Hematopoietic multipotent progenitor cell treated with erythropoietin and hydrocortisone succinate and interleukin-3 and kit ligand, for 15 days (in vitro differentiated cells): ENCODE measurements at regions not wholly inside any gene's neighbourhood (a gene's known extent, or its start where the extent isn't known, plus 50 kb on each side); places are given as distances from the start of the nearest gene placed in this dataset.
"Not testable (repeated sequence)": the region's sequence is repeated elsewhere in the genome, so short reads cannot be mapped to it uniquely, and the experiment has no call there.

Experiments used
- DNase-seq: peaks from one replicate; pipeline ENCODE4 v3.0.0-alpha.2; 2015; ENCODE audit warnings: low spot score

- DNase-seq, result no peak
These were observed 1084.8 kb upstream of the CITED2 start for GRCh38 chr6:140459209-140459608.

GRCh38 chr6:140446241-140446640, 1071.8 kb upstream of the CITED2 start:
- no peak for DNase-seq

- DNase-seq, result no peak
These were observed 1071.1 kb upstream of the CITED2 start for GRCh38 chr6:140445474-140446004.

- DNase-seq, result not testable (repeated sequence)
These were observed 1068.7 kb upstream of the CITED2 start for GRCh38 chr6:140443112-140443511.

- no peak for DNase-seq
These were observed 1066.8 kb upstream of the CITED2 start for GRCh38 chr6:140441256-140441655.

GRCh38 chr6:140440223-140440835, 1065.9 kb upstream of the CITED2 start:
- no peak for DNase-seq

- DNase-seq, result no peak
These were observed 1063.9 kb upstream of the CITED2 start for GRCh38 chr6:140438346-140438735.

GRCh38 chr6:140437619-140438345, 1063.3 kb upstream of the CITED2 start:
- no peak for DNase-seq

- no peak for DNase-seq
These were observed 1061.8 kb upstream of the CITED2 start for GRCh38 chr6:140436023-140436811.

- no peak for DNase-seq
These were observed 1060.3 kb upstream of the CITED2 start for GRCh38 chr6:140434761-140435160.

- no peak for DNase-seq
These were observed 1058.6 kb upstream of the CITED2 start for GRCh38 chr6:140433072-140433471.

- no peak for DNase-seq
These were observed 1053.4 kb upstream of the CITED2 start for GRCh38 chr6:140427842-140428241.

- no peak for DNase-seq
These were observed 1040.6 kb upstream of the CITED2 start for GRCh38 chr6:140414966-140415620.

GRCh38 chr6:140403020-140403419, 1028.6 kb upstream of the CITED2 start:
- DNase-seq, result no peak

GRCh38 chr6:140401761-140402160, 1027.3 kb upstream of the CITED2 start:
- no peak for DNase-seq

GRCh38 chr6:140398076-140398475, 1023.6 kb upstream of the CITED2 start:
- DNase-seq, result no peak

- DNase-seq, result no peak
These were observed 1022.7 kb upstream of the CITED2 start for GRCh38 chr6:140397106-140397505.

- no peak for DNase-seq
These were observed 1019.5 kb upstream of the CITED2 start for GRCh38 chr6:140393665-140394540.

- no peak for DNase-seq
These were observed 1014.4 kb upstream of the CITED2 start for GRCh38 chr6:140388815-140389214.

- DNase-seq, result no peak
These were observed 1013.8 kb upstream of the CITED2 start for GRCh38 chr6:140388192-140388802.

GRCh38 chr6:140385679-140386078, 1011.2 kb upstream of the CITED2 start:
- no peak for DNase-seq
